Epidermal melanocyte (primary cell): ENCODE measurements at regions not wholly inside any gene's neighbourhood (a gene's known extent, or its start where the extent isn't known, plus 50 kb on each side); places are given as distances from the start of the nearest gene placed in this dataset.

Source experiments
- DNase-seq: peaks from one replicate; pipeline ENCODE4 v3.0.0; 2011; ENCODE audit warnings: low spot score; ENCODE audit not compliant: insufficient read length

DNA sequence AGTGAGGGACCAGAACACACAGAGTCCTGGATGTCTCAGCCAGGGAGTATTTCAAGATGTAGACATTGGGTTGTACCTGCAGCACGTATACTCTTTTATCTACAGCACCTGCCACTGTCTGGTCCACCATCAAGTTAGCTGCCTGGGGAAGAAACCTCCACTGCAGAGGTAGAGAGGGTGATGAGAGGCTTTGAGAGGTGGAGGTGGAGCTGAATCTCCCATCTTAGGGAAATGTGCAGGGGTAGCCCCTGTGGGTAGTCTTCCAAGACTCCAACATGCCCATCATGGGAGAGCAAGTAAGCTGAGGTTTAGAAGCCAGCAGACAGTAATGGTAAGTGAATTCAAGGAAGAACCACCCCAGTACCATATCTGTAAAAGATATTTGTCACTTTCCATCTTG, 93.3 kb upstream of the CELF4 start:
- DNase-seq = no peak

DNA sequence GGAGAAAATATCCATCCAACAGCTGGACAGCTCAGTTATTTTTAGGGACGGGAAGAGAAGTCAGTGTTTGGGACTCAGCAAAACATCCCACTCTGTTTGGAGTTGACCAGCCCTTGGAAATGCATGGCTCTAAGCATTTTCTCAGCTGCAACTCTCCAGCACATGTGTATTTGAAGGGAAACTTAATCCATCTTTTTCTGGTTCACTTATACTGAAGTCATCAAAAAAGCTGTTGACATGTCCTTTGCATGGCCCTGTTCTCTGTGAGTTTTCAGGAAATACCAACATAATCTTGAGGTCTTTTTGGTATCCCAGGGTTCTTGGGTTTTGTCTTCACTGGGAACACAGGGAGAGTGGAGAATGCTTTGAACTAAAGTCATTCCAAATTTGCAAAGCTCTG, 91.9 kb upstream of the CELF4 start:
- DNase-seq = no peak

DNA sequence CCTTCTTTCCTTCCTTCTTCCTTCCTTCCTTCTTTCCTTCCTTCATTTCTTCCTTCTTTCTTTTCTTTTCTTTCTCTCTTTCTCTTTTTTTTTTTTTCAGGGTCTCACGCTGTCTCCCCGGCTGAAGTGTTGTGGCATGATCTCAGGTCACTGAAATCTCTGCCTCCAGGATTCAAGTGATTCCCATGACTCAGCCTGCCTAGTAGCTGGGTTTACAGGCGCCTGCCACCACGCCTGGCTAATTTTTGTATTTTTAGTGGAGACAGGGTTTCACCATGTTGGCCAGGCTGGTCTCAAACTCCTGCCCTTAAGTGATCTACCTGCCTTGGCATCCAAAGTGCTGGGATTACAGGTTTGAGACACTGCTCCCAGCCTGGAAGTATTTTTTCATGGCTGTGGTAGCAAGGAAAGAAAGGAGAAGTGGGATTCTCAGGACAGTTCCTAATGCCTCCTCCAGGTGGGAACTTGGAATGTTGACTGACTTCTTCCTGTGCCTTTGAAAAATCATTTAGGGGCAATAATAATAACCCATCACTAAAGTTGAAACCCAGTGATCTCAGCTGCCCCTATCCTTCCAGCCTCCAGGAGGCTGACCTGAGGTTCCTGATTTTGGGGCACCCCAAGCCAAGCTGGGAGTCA, 89.3 kb upstream of the CELF4 start:
- DNase-seq = no peak

DNA sequence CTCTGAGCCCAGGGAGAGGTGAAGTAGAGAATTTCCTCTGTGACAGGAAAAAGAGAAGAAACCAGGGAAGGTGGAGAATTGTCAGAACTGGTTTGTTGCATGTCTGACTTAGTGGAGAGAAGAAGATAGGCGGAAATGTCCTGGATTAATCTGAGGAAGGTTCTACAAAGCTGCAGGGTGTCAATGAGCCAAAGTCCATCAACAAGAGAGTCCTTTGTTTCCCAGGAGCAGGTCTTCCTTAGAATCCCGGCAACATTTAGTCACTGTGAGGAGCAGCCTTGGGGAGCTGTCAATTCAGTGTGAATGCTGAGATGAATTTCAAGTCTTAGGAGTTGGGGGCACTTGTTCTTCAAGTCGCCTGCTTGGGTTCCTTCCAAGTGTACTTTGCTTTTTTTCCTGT, 88.4 kb upstream of the CELF4 start:
- DNase-seq = no peak

DNA sequence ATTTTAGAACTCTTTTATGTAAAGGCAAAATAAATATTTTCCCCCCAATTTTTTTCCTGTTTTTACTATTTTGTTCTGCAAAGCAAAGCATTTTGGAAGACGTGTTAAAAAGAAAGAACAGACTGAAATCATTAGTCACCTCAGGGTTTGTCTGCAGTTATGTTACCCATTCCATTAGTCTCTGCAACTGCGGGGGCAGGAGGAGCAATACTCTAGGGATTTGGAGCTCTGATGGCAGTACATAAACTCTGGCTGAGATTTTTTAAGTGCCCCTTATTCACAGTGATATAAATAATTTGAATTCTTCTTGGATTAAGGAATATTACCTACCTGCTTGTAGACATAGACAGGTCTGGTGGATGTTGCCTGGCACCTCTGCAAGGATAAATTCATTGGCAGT, 88.0 kb upstream of the CELF4 start:
- DNase-seq = no peak

DNA sequence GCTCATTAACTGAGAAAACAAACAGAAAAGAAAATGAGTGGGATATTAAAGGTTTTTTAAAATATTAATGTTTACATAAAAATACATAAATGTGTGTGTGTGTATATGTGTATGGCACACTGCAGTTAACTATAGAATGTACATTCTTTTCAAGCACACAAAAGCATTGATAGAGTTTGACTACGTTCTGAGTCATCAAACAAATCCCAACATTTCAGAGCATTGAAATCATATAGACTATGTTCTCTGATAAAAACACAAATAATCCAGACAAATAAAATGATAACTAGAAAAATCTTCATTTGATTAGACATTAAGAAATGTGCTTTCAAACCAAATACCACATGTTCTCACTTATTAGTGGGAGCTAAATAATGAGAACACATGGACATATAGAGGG, 84.3 kb upstream of the CELF4 start:
- DNase-seq = no peak

DNA sequence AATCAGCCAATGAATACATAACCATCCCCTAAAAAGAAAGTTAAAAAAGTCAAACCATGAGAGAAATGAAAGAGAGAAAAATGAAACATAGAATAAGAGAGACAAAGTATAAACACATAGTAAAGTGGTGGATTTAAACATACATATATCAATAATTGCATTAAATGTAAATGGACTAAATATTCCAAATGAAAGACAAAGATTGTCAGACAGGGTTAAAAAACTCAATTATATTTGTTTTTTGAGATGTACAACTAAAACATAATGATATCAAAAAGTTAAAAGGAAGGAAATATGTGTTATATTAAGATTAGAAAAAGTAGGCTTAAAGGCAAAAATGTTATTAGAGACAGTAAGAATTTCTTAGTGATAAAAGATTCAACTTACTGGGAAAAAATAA, 83.8 kb upstream of the CELF4 start:
- DNase-seq = no peak

DNA sequence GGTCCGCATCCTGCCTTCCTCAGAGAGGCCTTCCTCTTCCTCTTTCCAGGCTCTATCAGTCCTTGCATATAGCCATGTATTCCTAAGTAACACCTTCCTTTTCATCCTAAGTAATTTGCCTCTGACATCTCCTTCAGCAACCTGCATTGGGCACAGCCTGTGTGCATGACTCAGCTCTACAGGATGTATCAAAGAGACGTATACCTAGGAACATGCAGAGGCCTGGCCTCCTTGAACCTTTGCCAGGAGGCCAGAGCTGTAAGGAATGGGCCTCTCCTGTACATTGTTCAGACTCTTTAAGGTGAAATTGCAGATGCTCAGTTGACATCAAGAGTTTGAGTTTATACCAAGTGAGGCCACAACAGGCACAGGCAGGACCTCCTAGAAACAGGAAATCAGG, 76.0 kb upstream of the CELF4 start:
- DNase-seq = no peak

DNA sequence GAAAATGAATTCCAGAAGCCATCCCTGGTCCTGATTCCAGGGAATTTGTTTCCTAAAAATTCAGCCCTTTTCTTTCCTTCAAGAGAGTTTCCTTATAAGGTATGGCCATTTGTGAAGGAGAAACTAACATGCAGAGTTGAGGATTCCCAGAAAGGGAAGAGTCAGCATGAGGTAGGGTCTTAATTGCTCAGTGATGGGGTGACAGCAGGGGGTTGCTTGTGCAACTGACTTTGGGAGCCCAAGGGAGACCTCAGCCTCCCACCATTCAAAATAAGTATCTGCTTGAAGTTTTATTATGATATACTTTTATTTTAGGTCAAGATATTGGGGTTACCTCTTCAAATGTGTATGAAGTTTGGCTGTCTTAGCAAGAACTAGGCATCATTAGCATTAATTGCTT, 74.9 kb upstream of the CELF4 start:
- no peak for DNase-seq

DNA sequence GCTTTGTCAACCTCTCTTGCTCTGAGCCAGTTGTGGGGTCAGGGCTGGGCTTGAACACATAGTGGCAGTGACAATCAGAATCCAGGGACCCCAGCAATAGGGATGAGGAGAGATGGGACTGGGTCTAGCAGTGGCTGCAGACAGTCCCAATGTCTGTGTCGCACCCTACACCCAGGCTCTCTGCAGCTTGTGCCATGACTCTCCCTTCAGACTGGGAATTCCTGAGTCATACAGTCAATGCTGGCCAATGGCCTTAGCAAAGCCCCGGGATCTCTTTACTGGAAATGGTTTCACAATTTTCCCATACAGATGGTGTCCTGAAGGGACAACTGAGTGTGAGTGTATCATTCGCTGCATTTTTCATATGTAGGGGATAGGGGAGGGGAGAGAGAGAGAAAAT, 74.2 kb upstream of the CELF4 start:
- DNase-seq = no peak

DNA sequence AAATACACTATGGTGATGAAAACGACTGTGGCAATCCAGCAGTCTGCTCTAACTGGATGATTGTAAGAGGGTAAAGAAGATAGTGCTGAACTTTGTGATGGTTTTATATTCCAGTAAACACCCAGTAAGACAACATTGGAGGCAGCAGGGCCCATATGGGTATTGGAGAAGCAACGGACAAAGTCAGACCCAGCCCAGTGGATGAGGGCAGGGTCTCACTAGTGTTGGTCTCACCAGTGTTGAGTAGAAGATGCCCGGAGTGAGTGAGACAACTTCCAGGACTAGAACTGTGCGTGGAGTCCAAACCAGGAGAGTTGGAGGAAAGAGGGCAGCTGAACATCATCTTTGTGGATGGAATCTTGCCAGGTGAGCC, 71.9 kb upstream of the CELF4 start:
- no peak for DNase-seq

DNA sequence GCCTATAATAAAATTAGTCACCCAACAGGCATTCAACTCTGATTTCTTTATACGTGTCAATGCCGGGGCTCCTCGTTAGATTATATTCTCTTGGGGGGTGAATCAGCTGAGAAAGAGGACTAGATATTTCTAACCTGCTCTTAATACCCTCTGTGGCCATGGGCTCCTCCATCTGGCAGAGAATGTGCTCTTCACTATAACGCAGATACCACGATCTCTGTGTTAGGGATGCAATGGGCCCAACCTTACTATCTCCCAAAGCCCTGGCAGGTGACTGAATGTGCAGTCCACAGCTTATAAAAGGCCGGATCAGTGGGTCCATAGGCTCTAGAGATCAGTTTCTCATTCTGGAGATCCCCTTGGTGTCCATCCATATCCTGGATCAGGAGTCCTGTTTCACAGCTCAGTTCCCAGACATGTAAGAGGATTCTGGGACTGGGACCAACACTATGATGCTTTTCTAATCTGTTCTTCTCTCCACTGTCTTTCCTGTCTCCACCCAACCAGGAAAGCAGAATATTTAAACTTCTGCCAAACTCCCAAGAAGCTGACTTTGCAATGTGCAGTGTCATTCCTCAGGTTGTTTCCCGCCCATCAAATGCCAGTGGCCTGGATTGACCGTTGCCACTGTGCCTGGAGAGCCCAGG, 71.4 kb upstream of the CELF4 start:
- DNase-seq = no peak

DNA sequence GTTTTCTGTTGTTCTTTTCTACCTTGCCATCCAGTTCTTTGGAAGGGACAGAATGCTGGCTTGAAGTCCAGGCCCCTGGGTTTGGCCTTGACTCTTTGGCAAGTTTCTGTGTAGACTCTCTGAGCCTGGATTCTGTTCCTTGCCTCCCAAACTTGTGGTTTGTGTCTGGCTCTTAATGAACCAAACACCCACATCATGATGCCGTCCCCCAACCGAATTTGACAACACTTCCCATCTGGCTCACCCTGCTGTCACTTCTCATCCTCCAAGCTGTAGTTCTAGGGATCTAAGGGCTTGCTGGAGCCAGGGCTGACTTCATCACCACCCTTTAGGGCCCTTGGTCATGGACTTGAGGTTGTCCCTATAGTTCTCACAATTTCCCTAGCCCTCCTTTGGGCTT, 68.9 kb upstream of the CELF4 start:
- no peak for DNase-seq

DNA sequence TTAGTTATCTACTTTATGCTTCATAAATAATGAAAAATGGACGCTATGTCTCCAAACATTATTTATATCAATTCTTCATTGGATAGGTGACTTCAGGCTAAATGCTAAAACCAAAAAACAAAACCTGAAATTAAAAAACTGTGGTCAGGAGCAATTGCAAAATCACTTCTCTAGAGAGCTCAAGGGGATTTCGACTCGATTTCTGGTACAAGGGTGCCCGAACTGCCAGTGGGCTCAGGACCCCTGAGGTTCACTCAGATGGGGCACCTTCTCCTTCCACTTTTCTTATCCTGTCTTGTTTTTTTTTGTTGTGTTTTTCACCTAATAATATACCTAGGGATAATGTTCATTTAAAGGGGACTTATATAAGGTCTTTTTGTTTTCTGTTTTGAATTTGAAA, 65.8 kb upstream of the CELF4 start:
- DNase-seq = no peak

DNA sequence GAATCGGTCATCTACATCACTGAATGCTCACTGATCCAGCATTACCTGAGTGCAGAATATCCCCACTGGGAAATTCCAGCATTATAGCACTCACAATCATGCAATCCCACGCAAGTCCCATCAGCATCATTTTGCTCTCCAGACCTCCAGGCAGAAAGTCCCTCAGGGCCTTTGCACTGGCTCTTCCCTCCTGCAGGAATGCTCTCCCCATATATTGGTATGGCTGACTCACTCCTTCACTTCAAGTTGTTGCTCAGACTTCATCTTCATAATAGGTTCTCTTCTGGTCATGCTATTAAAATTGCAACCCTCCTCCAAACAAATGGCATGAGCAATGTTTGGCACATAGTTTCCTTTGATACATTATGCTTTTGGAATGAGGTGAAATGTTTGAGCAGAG, 64.7 kb upstream of the CELF4 start:
- DNase-seq = no peak

DNA sequence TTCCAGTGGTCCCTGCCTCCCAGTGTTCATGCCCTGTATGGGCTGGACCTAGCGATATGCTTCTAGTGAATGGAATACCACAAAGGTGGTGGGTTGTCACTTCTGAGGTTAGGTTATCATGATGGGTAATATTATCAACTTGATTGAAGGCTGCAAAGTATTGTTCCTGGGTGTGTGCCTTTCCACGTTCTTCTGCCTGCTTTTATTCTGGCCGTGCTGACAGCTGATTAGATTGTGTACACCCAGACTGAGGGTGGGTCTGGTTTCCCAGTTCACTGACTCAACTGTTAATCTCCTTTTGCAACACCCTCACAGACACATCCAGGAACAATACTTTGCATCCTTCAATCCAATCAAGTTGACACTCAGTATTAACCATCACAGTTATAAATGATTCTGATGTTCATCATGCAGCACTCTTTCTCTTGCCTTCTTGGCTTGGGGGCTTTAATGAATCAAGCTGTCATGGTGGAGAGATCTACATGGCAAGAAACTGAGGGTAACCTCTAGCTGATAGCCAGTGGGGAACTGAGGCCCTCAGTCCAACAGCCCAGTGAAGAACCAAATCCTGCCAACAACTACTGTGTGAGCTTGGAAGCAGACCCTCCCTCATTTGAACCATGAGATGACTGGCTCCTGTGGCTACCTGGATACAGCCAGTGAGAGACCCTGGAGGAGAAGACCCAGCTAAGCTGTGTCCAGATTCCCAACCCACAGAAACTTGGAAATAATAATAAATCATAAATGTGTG, 63.0 kb upstream of the CELF4 start:
- DNase-seq = no peak

DNA sequence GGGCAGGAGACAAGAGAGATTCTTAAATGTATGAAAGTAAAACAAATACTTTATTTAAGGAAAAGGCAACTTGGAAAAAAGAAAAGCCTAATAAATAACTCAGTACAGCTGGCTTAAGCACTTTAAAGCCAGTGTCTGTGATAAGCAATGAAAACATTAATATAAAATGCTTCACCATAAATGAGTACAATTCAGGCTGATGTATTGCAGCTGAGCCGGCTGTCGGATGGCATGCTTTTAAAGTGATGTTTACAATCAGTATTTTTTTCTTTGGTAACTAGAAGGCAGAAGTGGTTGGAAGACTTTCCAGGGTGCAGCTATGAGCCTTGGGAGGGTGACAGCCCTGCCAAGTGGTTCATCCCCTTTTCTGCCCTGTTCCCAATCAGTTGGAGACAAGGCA, 58.7 kb upstream of the CELF4 start:
- DNase-seq = no peak

DNA sequence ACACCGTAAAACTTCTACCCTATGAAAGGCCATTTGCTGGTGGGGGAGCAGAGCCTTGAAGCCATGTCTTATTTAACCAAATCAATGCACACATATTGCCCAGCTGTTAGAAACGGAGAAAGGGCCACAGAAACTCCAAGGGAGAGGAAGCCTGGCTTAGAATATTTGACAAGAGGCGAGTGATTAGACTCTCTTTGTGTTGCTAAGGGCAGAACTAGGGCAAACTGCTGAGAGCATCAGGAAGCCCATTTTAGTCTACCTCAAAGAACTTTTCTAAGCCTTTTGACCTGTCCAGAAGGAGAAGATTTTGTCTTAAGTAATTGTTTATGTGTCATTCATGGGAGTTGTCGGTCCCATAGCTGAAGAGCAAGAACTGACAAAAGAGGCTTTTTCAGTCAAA, 54.4 kb upstream of the CELF4 start:
- DNase-seq = no peak

DNA sequence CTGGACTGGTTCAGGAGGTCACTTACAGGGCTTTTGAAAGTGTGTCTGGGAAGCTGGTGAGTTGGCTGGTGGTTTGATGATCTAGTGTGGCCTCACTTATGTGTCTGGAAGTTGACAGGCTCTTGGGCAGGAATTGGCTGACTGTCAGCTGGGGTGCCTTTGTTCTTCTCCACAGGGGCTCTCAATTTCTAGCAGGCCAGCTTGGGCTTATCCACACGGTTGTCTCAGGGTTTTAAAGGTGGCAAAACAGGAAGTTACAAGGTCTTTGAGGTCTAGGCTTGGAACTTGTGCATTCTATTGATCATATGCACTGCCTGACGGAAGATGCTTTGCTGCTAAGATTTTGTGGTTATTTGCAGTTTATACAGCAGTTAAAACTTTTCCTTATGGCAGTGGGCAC, 52.0 kb upstream of the CELF4 start:
- DNase-seq = no peak
